CMK (cell line): ENCODE measurements at regions not wholly inside any gene's neighbourhood (a gene's known extent, or its start where the extent isn't known, plus 50 kb on each side); places are given as distances from the start of the nearest gene placed in this dataset.

Source experiments
- DNase-seq: peaks from one replicate; pipeline ENCODE4 v3.0.0-alpha.2; 2010; ENCODE audit warnings: low read depth

GRCh38 chr14:35222872-35223466, 69.2 kb upstream of the PSMA6 start:
- DNase-seq, result no peak

DNA sequence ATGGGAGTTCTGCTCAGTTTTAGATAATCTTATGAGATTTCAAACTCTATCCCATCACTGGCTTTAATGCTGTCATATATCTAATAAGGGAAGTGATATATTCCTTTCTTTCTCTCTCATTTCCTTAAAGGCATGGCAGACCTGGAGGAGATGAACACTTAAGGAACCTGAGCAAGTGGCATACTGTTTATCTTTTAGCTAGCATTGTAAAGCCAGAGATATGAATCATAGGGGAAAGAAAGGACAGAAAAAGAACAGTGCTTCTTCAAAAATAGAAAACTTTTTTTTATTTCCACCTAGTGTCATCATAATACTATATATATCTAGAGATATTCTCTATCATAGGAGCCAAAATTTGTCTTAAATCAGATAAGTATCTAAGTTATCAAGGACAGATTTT, 68.3 kb upstream of the PSMA6 start:
- no peak for DNase-seq

- DNase-seq, result no peak
Observed at GRCh38 chr14:35224615-35225014, 67.6 kb upstream of the PSMA6 start.

- peak; percentile 1 for DNase-seq
Observed at GRCh38 chr14:35229084-35229791, 62.9 kb upstream of the PSMA6 start.

GRCh38 chr14:35229792-35230089, 62.4 kb upstream of the PSMA6 start:
- DNase-seq, result no peak

DNA sequence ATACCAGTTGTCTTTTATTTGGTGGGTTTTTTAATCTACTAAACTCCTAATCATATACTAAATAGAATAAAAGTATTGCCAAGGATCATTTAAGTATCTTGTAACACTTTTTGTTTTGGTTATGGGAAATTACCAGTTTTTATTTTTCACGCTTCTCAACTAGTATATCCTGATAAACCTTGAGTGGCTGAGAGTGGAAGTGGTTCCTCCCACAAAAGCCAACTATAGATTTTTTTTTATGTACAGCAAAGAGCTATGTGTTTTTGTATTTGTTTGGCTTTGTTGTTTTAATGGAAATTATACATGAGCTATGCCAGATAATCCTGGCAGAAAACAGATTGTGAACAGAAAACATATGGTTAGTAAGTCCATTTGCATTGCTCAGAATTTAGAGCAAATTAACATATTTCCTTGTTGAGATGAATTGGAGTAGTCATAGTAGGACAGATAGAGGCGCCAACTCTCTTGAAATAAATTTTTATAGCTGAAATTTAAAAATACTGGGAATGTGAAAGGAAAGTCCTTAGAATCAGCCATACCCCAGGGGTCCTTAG, 60.9 kb upstream of the PSMA6 start:
- DNase-seq, result no peak

- DNase-seq, result no peak
Observed at GRCh38 chr14:35234012-35234805, 58.0 kb upstream of the PSMA6 start.

DNA sequence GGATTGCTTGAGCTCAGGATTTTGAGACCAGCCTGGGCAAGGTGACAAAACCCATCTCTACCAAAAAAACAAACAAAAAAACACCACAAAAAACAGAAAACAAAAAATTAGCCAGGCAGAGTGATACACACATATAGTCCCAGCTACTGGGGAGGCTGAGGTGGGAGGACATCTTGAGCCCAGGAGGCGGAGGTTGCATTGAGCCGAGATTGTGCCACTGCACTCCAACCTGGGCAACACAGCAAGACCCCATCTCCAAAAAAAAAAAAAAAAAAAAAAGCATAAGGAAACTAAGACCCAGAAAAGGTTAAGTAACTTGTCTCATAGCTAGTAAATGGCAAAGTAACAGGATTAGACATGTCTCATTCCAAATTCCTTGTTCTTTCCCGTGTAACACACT, 56.3 kb upstream of the PSMA6 start:
- DNase-seq, result no peak

- DNase-seq, result no peak
Observed at GRCh38 chr14:35236806-35237205, 55.4 kb upstream of the PSMA6 start.

DNA sequence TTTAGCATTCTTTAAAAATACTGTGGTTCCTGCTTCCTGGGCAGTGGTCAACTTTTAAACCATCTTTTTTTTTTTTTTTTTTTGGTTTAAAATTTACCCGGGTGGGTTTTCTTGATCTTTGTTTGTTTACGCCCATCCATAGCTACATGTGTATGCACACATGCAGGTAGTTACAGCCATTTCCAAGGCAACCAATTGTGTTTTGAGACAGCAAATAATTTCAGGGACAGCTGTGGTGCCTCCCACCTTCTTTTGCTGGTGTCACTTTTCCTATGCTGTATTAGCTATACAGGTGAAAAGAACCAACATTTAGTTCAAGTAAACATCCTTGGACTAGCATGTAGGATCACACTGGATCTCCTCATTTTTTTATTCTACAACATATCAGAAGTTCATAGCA, 52.0 kb upstream of the PSMA6 start:
- DNase-seq, result no peak
